Umbilical cord (tissue), 1 donor: ENCODE measurements at regions not wholly inside any gene's neighbourhood (a gene's known extent, or its start where the extent isn't known, plus 50 kb on each side); places are given as distances from the start of the nearest gene placed in this dataset.

Experiments used
- DNase-seq: peaks from one replicate; pipeline ENCODE4 v3.0.0-alpha.2; 2015; ENCODE audit warnings: low spot score

- DNase-seq: no peak
Measured at GRCh38 chr17:72496461-72496860, 375.6 kb downstream of the SOX9 start.

- no peak for DNase-seq
Measured at GRCh38 chr17:72497915-72498314, 377.1 kb downstream of the SOX9 start.

GRCh38 chr17:72498364-72499210 lies 377.8 kb downstream of the SOX9 start:
- DNase-seq: no peak

- peak; percentile 49 for DNase-seq
Measured at GRCh38 chr17:72501404-72502370, 380.9 kb downstream of the SOX9 start.

- DNase-seq: peak; percentile 88
Measured at GRCh38 chr17:72502371-72503341, 381.8 kb downstream of the SOX9 start.

GRCh38 chr17:72503556-72503955 lies 382.7 kb downstream of the SOX9 start:
- DNase-seq: no peak

GRCh38 chr17:72504783-72505182 lies 384.0 kb downstream of the SOX9 start:
- no peak for DNase-seq

GRCh38 chr17:72506773-72507172 lies 386.0 kb downstream of the SOX9 start:
- DNase-seq: no peak

- DNase-seq: no peak
Measured at GRCh38 chr17:72507370-72507769, 386.6 kb downstream of the SOX9 start.

- DNase-seq: no peak
Measured at GRCh38 chr17:72510351-72511016, 389.7 kb downstream of the SOX9 start.

- DNase-seq: no peak
Measured at GRCh38 chr17:72511242-72511641, 390.4 kb downstream of the SOX9 start.

GRCh38 chr17:72511874-72512273 lies 391.1 kb downstream of the SOX9 start:
- DNase-seq: no peak

- no peak for DNase-seq
Measured at GRCh38 chr17:72512649-72513556, 392.1 kb downstream of the SOX9 start.

GRCh38 chr17:72514321-72514861 lies 393.6 kb downstream of the SOX9 start:
- no peak for DNase-seq

GRCh38 chr17:72514891-72515290 lies 394.1 kb downstream of the SOX9 start:
- peak; percentile 91 for DNase-seq

- peak; percentile 93 for DNase-seq
Measured at GRCh38 chr17:72515291-72516065, 394.7 kb downstream of the SOX9 start.

- DNase-seq: no peak
Measured at GRCh38 chr17:72516772-72517399, 396.1 kb downstream of the SOX9 start.
